ENCODE measurements at regions not wholly inside any gene's neighbourhood (a gene's known extent, or its start where the extent isn't known, plus 50 kb on each side); places are given as distances from the start of the nearest gene placed in this dataset.
A peak's percentile ranks its signal among the peaks of the same experiment; 100 is the strongest.

GRCh38 chr15:70459312-70459711 is 304.0 kb downstream of the UACA start:
- Mint-ChIP-seq H3K4me1 (peaks cover 10% of the 10 kb centered on the region), H3K4me3 (no peak overlapping the region), H3K9me3 (no peaks in the 10 kb centered on the region), H3K27ac (no peak overlapping the region), H3K27me3 (peaks cover 58% of the 10 kb centered on the region), H3K36me3 (no peaks in the 10 kb centered on the region)
- no peak for DNase-seq
- CTCF ChIA-PET: interaction anchor here (0.6 to 2.0 kb wide), 6 partner anchors 16 to 983 kb away, joined by 3 to 8 read pairs (median 3); no protein-coding TSS in a partner anchor

GRCh38 chr15:70453766-70454165 is 309.6 kb downstream of the UACA start:
- Mint-ChIP-seq H3K4me1 (peaks cover 49% of the 10 kb centered on the region), H3K36me3 (peaks cover 2% of the 10 kb centered on the region), H3K27me3 (peaks cover 34% of the 10 kb centered on the region), H3K27ac (no peak overlapping the region), H3K9me3 (no peaks in the 10 kb centered on the region), H3K4me3 (no peak overlapping the region)
- peak; percentile 13 for DNase-seq
- CTCF ChIA-PET: no interaction called here

- Mint-ChIP-seq H3K9me3 (no peaks in the 10 kb centered on the region), H3K36me3 (peaks cover 2% of the 10 kb centered on the region), H3K27me3 (peaks cover 38% of the 10 kb centered on the region), H3K27ac (no peak overlapping the region), H3K4me3 (no peak overlapping the region), H3K4me1 (peaks cover 54% of the 10 kb centered on the region)
- CTCF ChIA-PET: interaction anchor here (0.7 to 2.8 kb wide), 2 partner anchors 8 to 14 kb away, joined by 3 to 13 read pairs; no protein-coding TSS in a partner anchor
- no peak for DNase-seq
Observed at GRCh38 chr15:70453238-70453637, 310.1 kb downstream of the UACA start.

- H3K36me3 Mint-ChIP-seq: peaks cover 2% of the 10 kb centered on the region
- CTCF ChIA-PET: interaction anchor here (1.0 to 2.8 kb wide), 3 partner anchors 15 to 976 kb away, joined by 4 to 13 read pairs (median 4); no protein-coding TSS in a partner anchor
- peak; percentile 80 for DNase-seq
- H3K27ac Mint-ChIP-seq: peak overlapping the region; percentile 70
- H3K4me1 Mint-ChIP-seq: peaks cover 66% of the 10 kb centered on the region
- H3K27me3 Mint-ChIP-seq: peaks cover 48% of the 10 kb centered on the region
- H3K4me3 Mint-ChIP-seq: no peak overlapping the region
- H3K9me3 Mint-ChIP-seq: no peaks in the 10 kb centered on the region
Observed at GRCh38 chr15:70451821-70452653, 311.3 kb downstream of the UACA start.

- Mint-ChIP-seq H3K4me3 (no peak overlapping the region), H3K9me3 (no peaks in the 10 kb centered on the region), H3K27ac (no peak overlapping the region), H3K36me3 (peaks cover 2% of the 10 kb centered on the region), H3K27me3 (peaks cover 54% of the 10 kb centered on the region), H3K4me1 (peaks cover 75% of the 10 kb centered on the region)
- CTCF ChIA-PET: no interaction called here
- DNase-seq: no peak
Observed at GRCh38 chr15:70450142-70450443, 313.3 kb downstream of the UACA start.

GRCh38 chr15:70449311-70450141 is 313.8 kb downstream of the UACA start:
- H3K4me1 Mint-ChIP-seq: peaks cover 75% of the 10 kb centered on the region
- H3K27me3 Mint-ChIP-seq: peaks cover 60% of the 10 kb centered on the region
- H3K27ac Mint-ChIP-seq: no peak overlapping the region
- CTCF ChIA-PET: no interaction called here
- H3K9me3 Mint-ChIP-seq: no peaks in the 10 kb centered on the region
- peaks cover 2% of the 10 kb centered on the region for H3K36me3 Mint-ChIP-seq
- DNase-seq: no peak
- no peak overlapping the region for H3K4me3 Mint-ChIP-seq

- DNase-seq: peak; percentile 70
- peaks cover 63% of the 10 kb centered on the region for H3K4me1 Mint-ChIP-seq
- H3K27ac Mint-ChIP-seq: peak overlapping the region; percentile 91
- CTCF ChIA-PET: interaction anchor here (1.5 kb wide), 1 partner anchor 9 kb away, joined by 4 read pairs; no protein-coding TSS in a partner anchor
- H3K36me3 Mint-ChIP-seq: no peaks in the 10 kb centered on the region
- H3K4me3 Mint-ChIP-seq: peak overlapping the region; percentile 38
- no peaks in the 10 kb centered on the region for H3K9me3 Mint-ChIP-seq
- peaks cover 71% of the 10 kb centered on the region for H3K27me3 Mint-ChIP-seq
Observed at GRCh38 chr15:70447928-70448698, 315.2 kb downstream of the UACA start.

GRCh38 chr15:70447521-70447920 is 315.8 kb downstream of the UACA start:
- no peaks in the 10 kb centered on the region for H3K36me3 Mint-ChIP-seq
- peak overlapping the region; percentile 38 for H3K4me3 Mint-ChIP-seq
- H3K27ac Mint-ChIP-seq: peak overlapping the region; percentile 91
- CTCF ChIA-PET: interaction anchor here (1.5 kb wide), 1 partner anchor 9 kb away, joined by 4 read pairs; no protein-coding TSS in a partner anchor
- peaks cover 57% of the 10 kb centered on the region for H3K4me1 Mint-ChIP-seq
- H3K27me3 Mint-ChIP-seq: peaks cover 76% of the 10 kb centered on the region
- no peaks in the 10 kb centered on the region for H3K9me3 Mint-ChIP-seq
- DNase-seq: no peak

- CTCF ChIA-PET: interaction anchor here (0.6 to 1.5 kb wide), 2 partner anchors 10 to 968 kb away, joined by 3 to 4 read pairs; no protein-coding TSS in a partner anchor
- no peaks in the 10 kb centered on the region for H3K9me3 Mint-ChIP-seq
- no peak overlapping the region for H3K27ac Mint-ChIP-seq
- DNase-seq: no peak
- peaks cover 76% of the 10 kb centered on the region for H3K27me3 Mint-ChIP-seq
- peaks cover 53% of the 10 kb centered on the region for H3K4me1 Mint-ChIP-seq
- H3K4me3 Mint-ChIP-seq: no peak overlapping the region
- H3K36me3 Mint-ChIP-seq: no peaks in the 10 kb centered on the region
Observed at GRCh38 chr15:70447081-70447480, 316.3 kb downstream of the UACA start.

GRCh38 chr15:70443486-70444273 is 319.7 kb downstream of the UACA start:
- CTCF ChIA-PET: no interaction called here
- Mint-ChIP-seq H3K4me3 (no peak overlapping the region), H3K36me3 (no peaks in the 10 kb centered on the region), H3K27ac (no peak overlapping the region), H3K4me1 (peaks cover 35% of the 10 kb centered on the region), H3K27me3 (peaks cover 88% of the 10 kb centered on the region), H3K9me3 (no peaks in the 10 kb centered on the region)
- DNase-seq: no peak

GRCh38 chr15:70442616-70443321 is 320.6 kb downstream of the UACA start:
- no peak for DNase-seq
- Mint-ChIP-seq H3K27ac (no peak overlapping the region), H3K9me3 (no peaks in the 10 kb centered on the region), H3K4me3 (no peak overlapping the region), H3K36me3 (no peaks in the 10 kb centered on the region), H3K27me3 (peaks cover 80% of the 10 kb centered on the region), H3K4me1 (peaks cover 26% of the 10 kb centered on the region)
- CTCF ChIA-PET: no interaction called here

GRCh38 chr15:70442211-70442610 is 321.1 kb downstream of the UACA start:
- H3K27me3 Mint-ChIP-seq: peaks cover 74% of the 10 kb centered on the region
- no peak for DNase-seq

More at GRCh38 chr15:70442211-70442610, 321.1 kb downstream of the UACA start:
- peaks cover 22% of the 10 kb centered on the region for H3K4me1 Mint-ChIP-seq
- CTCF ChIA-PET: no interaction called here
- no peaks in the 10 kb centered on the region for H3K36me3 Mint-ChIP-seq
- H3K9me3 Mint-ChIP-seq: no peaks in the 10 kb centered on the region
- no peak overlapping the region for H3K4me3 Mint-ChIP-seq
- no peak overlapping the region for H3K27ac Mint-ChIP-seq
